KG1 (cell line): ENCODE measurements at regions not wholly inside any gene's neighbourhood (a gene's known extent, or its start where the extent isn't known, plus 50 kb on each side); places are given as distances from the start of the nearest gene placed in this dataset.

Experiments used
- DNase-seq: peaks from one replicate; lab custom pipeline; 2025; lab: John Stamatoyannopoulos, UW

- DNase-seq, result no peak
Observed at GRCh38 chr7:13144673-13145072, 457.2 kb downstream of the ARL4A start.

DNA sequence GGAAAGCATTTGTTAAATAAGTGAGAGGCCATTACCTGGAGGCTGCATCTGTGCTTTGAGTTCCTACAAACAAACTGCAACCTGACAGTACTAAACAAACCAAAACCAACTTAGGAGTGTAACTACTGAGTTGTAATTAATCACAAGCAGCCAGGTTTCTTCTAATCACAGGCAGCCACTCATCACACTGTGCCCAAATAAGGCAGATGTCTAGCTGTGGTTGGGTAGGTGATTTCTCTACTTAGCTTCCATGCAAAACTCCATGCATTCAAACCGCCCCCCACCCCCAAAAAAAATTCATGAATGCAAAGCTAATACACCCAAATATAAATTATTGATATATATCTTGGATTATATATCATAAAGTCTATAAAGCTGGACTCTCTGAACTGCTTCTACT, 461.1 kb downstream of the ARL4A start:
- DNase-seq, result no peak

- no peak for DNase-seq
Observed at GRCh38 chr7:13151978-13152377, 464.5 kb downstream of the ARL4A start.

- no peak for DNase-seq
Observed at GRCh38 chr7:13152755-13153154, 465.3 kb downstream of the ARL4A start.

GRCh38 chr7:13153266-13153665, 465.8 kb downstream of the ARL4A start:
- no peak for DNase-seq

DNA sequence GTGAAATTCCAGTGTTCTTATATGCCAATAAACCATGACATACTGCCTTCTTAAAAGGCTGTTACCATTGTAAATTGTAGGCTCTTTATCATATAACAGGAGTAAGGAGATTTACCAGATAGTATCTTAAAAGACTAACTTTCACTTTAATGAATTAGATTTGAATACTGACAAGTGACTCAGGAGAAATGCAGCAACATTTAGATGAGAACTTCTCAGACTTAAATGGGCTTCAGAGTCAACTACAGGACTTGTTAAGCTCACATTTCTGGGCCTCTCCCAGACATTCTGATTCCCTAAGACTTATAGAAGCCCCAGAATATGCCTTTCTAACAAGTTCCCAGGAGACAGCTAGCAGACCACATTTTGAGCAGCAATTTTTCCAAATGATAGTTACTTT, 466.3 kb downstream of the ARL4A start:
- DNase-seq, result no peak

DNA sequence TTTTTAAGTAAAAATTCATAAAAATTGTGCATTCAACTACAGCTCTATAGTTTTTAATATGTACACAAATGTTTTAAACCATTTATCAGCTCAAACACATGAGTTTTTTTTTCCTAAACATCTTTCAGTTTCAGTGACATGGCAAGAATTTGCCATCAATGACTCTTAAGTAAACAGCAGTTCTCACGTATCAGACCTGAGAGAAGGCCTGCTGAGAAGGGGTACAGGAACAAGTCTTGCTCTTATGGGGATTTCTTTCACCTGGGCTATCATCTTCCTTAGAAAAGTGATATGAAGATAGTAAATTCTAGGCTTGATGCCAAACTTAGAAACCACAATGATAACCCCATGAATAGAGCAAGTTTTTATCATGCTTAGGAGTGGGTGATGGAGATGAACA, 467.8 kb downstream of the ARL4A start:
- DNase-seq, result no peak

GRCh38 chr7:13159003-13159402, 471.6 kb downstream of the ARL4A start:
- DNase-seq, result no peak

DNA sequence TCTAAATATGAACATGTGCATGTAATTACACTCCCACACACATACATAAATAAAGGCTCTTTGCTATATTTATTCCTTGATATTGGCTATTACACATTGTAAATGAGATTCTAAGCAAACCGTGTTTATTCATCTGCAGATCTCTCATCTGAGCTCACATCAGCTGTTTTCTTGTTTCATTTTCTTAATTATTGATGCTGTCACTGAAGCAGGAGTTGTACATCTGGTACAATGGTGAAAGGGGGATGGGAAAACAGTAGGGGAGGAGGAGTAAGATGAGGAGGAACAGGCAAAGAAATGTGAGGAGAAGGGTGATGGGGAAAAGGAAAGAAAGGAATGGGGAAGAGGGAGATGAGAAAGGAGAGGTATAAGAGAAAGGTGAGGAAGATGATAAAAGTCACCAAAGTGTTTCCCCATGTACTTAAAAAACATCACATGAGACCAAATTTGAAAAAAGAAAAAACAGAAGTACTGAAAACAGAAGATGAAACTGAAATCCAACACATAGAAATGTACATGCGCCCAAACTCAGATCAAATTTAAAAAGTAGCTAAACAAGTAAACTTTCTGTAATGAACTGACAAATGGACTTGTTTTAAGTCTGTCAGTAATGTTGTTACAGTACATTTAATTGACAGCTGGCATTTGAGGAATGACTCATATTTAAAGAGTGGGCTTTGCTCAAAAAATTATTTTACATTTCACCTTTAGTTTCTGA, 472.2 kb downstream of the ARL4A start:
- DNase-seq, result no peak

DNA sequence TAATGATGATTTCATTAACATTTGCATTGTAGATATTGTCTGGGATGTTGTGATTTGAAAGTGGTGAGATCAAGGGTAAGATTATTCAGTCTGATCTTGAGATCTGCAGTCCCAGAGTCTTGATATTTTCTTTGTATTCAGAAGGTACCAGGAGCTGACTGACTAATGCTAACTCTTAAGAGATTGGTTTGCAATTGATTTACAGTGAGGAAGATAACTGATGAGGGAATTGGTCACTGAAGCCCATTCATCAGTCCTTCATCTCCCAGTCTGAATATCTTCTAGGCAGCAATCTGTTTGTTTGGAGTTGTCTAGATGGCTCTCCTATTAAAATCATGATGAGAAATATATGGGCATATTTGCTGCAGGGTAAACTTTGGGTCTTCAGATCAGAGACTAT, 473.7 kb downstream of the ARL4A start:
- no peak for DNase-seq

GRCh38 chr7:13165854-13166253, 478.4 kb downstream of the ARL4A start:
- DNase-seq, result no peak

GRCh38 chr7:13166801-13167200, 479.4 kb downstream of the ARL4A start:
- no peak for DNase-seq

DNA sequence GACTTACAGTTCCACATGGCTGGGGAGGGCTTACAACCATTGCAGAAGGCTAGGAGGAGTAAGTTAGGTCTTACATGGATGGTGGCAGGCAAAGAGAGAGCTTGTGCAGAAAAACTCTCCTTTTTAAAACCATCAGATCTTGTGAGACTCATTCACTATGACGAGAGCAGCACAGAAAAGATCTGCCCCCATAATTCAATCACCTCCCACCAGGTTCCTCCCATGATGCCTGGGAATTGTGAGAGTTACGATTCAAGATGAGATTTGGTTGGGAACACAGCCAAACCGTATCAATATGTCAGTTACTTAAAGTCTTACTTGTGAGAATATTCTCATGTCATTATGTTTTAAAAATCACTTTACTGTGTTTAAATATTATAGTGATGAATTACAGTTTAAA, 481.9 kb downstream of the ARL4A start:
- DNase-seq, result no peak

DNA sequence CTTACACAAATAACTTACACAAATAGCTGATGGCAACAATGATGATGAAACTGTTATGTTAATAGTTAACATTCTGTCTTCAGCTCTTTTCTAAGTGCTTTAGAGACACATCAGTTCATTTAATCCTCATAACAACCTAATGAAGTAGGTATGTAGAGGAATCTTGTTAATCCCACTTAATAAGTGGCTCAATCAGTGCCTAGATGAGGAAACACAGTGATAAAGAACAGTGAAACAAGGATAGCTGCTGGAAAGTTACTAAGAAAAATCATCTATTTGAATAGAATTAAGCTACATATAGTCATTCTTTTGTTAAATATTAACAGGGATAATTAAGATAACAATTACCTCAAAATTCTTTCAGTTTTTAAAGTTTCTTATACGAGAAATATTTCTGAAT, 487.6 kb downstream of the ARL4A start:
- no peak for DNase-seq

DNA sequence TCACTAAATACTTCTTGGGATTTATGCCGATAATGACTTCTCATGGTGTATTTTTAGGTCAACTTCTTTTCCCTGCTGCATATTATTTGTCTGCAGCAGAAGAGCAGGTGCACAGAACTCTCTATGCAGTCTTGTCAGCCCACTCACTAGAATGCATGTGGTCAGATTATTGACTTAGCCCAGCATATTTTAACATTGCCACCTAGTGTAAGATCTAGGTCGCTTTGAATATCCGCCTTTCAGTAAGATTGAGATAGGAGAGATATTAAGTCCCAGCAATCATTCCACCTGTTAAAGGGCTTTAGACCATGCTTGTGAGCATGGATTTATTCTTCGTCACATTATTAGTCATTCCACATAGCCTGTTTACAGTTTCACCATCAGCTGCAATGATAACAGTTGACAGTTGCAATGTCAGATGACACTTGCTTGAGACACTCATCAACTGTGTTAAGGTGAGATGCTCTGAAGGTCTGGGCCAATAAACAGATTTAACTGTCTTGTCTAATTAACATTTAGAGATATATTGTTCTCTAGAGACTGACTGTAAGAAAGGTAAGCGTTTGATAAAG, 491.7 kb downstream of the ARL4A start:
- DNase-seq, result no peak

DNA sequence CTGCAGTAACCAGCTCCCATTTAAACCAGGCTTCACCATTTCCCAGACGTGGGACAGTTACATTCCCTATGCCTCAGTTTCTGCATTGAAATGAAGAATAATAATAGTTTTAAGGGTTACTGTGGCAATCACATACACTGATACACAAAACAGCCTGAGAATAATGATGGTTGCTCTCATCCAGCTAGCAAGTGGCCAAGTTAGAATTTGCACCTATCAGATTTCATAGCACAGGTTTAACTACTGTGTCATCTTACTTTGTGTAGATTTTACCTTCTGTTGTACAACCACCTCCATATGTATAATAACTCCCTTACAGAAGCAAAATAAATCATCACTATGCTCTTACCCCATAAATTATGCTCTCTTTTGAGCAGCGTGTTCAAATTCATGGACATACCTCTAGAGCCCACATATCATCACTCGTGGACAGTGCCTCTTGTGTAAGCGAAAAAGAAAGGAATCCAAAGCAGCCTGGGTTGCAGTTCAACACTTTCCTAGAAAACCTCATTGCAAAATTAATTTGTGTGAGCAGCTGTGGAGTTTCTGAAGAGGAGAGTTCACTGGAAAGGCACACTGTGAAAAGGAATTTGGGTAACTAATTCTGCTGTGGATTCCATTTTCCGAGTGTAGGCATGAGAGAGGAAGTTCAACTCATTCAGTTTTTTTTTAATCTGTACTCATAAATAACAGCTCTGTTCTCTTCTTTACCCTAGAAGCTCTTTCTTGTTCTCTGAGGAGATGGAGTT, 492.5 kb downstream of the ARL4A start:
- no peak for DNase-seq

- no peak for DNase-seq
Observed at GRCh38 chr7:13181216-13181615, 493.8 kb downstream of the ARL4A start.

DNA sequence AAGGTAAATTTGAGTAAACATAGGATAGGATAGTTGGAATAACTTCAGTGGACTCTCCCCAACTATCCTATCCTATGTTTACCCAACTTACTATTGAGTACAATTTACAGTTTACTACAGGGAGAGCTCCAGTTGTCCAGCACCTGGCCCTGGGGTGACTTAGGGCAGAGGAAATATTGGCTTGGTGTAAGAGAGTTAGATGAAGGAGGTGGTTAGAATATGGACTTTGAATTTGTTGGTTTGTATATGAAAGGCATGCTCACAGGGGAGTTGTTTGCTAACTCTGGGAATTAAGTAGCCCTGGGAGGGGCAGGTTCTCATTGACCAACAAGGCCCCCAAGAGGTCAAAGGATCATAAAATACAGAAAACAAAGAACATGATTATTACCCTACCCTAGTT, 497.7 kb downstream of the ARL4A start:
- no peak for DNase-seq

DNA sequence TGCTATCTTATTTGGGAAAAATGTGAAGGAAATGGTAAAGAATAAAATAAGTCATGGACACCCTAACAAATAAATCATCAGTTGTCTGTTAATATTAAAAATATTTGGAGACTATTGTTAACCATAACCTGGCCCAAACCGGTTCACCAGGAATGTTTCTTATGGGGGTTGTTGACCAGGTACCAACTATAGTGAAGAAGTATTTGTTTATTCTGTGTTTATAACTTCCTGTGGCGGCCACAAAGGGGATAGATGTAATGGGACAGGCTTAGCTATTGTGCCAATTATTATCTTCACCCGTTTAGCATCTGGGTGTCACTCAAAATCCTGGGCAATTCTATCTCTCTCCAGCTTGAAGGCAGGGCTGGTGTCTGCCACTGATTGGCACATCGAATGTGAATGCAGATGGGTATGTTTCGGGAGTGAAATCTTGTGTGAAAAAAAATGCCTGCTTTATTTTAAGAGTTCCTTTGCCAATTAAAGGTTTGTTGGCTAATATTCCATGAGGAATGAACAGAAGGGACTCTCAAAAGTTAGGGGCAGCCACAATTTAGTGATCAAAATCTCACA, 500.9 kb downstream of the ARL4A start:
- DNase-seq, result no peak

DNA sequence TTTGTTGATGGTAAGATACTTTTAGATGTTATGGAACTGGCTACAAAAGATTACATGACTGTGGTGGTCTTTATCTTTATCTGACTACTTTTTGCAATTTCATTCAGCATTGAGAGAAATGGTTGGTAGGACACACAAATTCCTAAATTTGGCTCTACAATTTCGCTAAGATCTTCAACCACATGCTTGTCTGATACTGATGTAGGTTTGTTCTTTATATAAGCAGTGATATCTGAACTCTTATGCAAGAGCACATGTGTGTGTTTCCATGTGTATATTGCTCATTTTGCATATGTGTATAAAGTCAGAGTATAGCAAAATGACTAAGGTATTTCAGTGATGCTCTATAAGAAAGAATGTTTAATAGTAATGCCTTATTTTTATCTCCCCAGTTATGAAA, 501.5 kb downstream of the ARL4A start:
- no peak for DNase-seq

GRCh38 chr7:13189668-13190067, 502.2 kb downstream of the ARL4A start:
- no peak for DNase-seq

DNA sequence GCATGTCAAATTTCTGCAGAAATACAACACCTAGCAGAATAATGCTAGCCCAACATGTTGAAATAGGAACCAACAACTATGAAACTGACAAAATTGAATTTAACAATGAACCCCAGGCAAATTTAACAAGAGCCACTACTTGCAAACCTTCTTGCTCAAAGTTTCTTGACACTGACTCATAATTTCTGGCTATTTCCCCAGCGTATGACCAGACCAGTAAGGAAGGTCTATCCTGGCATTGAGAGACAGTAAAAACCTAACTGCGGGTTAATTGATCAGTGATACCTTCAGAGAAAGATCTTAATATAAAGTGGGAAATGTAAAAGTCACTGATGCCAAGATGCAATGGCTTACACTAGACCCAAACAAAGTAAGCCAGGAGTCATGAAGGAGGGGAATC, 510.1 kb downstream of the ARL4A start:
- DNase-seq, result no peak

- no peak for DNase-seq
Observed at GRCh38 chr7:13198036-13198435, 510.6 kb downstream of the ARL4A start.
